KMS-11 (cell line): ENCODE measurements at regions not wholly inside any gene's neighbourhood (a gene's known extent, or its start where the extent isn't known, plus 50 kb on each side); places are given as distances from the start of the nearest gene placed in this dataset.

Experiments
- H2AFZ ChIP-seq: fragments of 200-600 bp; sonication (generic); 2 replicates; pipeline ENCODE4 v1.6.1; 2016; ENCODE audit warnings: antibody characterized with exemption, mixed run types, low read depth
- H3K27ac ChIP-seq: fragments of 200-600 bp; sonication (generic); 2 replicates; pipeline ENCODE4 v1.6.1; 2016; ENCODE audit warnings: mild to moderate bottlenecking, mixed run types
- H3K27me3 ChIP-seq: fragments of 200-600 bp; sonication (generic); 2 replicates; pipeline ENCODE4 v1.6.1; 2017; ENCODE audit warnings: mild to moderate bottlenecking, low read depth, mixed run types, moderate library complexity; ENCODE audit not compliant: insufficient read depth
- H3K36me3 ChIP-seq: fragments of 200-600 bp; sonication (generic); 2 replicates; pipeline ENCODE4 v1.6.1; 2017; ENCODE audit warnings: mild to moderate bottlenecking, mixed run types; ENCODE audit not compliant: insufficient read depth
- H3K4me1 ChIP-seq: fragments of 200-600 bp; sonication (generic); 2 replicates; pipeline ENCODE4 v1.6.1; 2016; ENCODE audit warnings: mild to moderate bottlenecking, low read depth, mixed run types; ENCODE audit not compliant: poor library complexity, severe bottlenecking
- H3K4me2 ChIP-seq: fragments of 200-600 bp; sonication (generic); 2 replicates; pipeline ENCODE4 v1.7.0; 2016; ENCODE audit warnings: mild to moderate bottlenecking, mixed run types
- H3K4me3 ChIP-seq: fragments of 200-600 bp; sonication (generic); IDR thresholded peaks from 2 replicates; pipeline ENCODE4 v1.6.1; 2017; ENCODE audit warnings: low read depth, low read length, mixed read lengths; ENCODE audit not compliant: insufficient read depth
- H3K79me2 ChIP-seq: fragments of 200-600 bp; sonication (generic); 2 replicates; pipeline ENCODE4 v1.6.1; 2016; ENCODE audit warnings: low read depth, mixed run types; ENCODE audit not compliant: insufficient read depth
- H3K9ac ChIP-seq: fragments of 200-600 bp; sonication (generic); 2 replicates; pipeline ENCODE4 v1.6.1; 2016; ENCODE audit warnings: mild to moderate bottlenecking, mixed run types
- H4K20me1 ChIP-seq: fragments of 200-600 bp; sonication (generic); 2 replicates; pipeline ENCODE4 v1.6.1; 2016; ENCODE audit warnings: mild to moderate bottlenecking, mixed run types; ENCODE audit not compliant: insufficient read depth
- TF ChIP-seq, protein P1 (sequence below): fragments of 200-600 bp; sonication (generic); conservative IDR thresholded peaks from 2 replicates; pipeline ENCODE4 v1.6.1; 2017; ENCODE audit warnings: low read depth, mild to moderate bottlenecking, antibody characterized with exemption, low read length, moderate library complexity, mixed read lengths

DNA sequence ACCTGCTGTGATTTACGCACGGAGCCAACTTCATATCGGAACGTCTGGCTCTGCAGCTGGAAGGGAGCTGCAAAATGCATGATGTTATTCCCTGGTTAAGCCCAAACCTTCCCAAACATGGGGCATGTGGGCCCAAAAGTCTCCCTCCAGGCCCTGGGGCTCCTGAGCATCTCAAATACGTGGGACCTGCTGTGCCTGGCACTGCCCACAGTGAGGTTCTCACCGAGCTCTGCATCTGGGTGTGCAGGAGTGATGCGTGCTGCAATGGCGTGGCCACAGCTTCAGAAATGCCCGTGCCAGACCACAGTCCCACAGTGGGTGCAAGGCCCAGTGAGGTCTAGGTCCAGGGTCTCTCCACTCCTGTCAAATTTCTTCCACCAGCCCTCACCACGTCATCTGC is 503.3 kb downstream of the EIPR1 start:
- TF ChIP-seq, protein P1, sequence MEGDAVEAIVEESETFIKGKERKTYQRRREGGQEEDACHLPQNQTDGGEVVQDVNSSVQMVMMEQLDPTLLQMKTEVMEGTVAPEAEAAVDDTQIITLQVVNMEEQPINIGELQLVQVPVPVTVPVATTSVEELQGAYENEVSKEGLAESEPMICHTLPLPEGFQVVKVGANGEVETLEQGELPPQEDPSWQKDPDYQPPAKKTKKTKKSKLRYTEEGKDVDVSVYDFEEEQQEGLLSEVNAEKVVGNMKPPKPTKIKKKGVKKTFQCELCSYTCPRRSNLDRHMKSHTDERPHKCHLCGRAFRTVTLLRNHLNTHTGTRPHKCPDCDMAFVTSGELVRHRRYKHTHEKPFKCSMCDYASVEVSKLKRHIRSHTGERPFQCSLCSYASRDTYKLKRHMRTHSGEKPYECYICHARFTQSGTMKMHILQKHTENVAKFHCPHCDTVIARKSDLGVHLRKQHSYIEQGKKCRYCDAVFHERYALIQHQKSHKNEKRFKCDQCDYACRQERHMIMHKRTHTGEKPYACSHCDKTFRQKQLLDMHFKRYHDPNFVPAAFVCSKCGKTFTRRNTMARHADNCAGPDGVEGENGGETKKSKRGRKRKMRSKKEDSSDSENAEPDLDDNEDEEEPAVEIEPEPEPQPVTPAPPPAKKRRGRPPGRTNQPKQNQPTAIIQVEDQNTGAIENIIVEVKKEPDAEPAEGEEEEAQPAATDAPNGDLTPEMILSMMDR = no peak

DNA sequence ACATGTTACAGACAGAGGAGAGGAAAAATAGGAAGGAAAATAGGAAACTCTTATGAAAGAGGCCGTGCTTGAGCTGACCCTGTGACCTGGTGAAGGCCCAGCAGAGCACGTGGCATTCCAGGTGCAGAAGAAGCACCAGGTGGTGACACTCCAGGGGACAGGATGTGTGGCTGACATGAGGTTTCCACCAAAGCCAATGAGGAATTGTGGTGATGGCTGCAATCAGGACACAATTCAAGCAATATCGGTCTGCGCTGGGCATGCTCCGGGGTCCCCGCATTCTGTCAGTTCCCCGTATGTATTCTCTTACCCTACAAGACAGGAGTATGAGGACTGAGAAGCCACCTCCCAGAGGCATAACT is 504.2 kb downstream of the EIPR1 start:
- no peak overlapping the region for H3K4me3 ChIP-seq
- H3K27ac ChIP-seq = peak overlapping the region; percentile 93
- H3K36me3 ChIP-seq = no peaks in the 10 kb centered on the region
- H4K20me1 ChIP-seq = no peaks in the 10 kb centered on the region
- no peaks in the 10 kb centered on the region for H3K27me3 ChIP-seq
- H3K4me2 ChIP-seq = peak overlapping the region; percentile 78
- peak overlapping the region; percentile 53 for H2AFZ ChIP-seq
- H3K79me2 ChIP-seq = no peaks in the 10 kb centered on the region
- peaks cover 70% of the 10 kb centered on the region for H3K4me1 ChIP-seq
- peak overlapping the region; percentile 49 for H3K9ac ChIP-seq
- TF ChIP-seq, protein P1 = no peak

More for the DNA sequence above, 503.3 kb downstream of the EIPR1 start:
- no peak overlapping the region for H2AFZ ChIP-seq
- H3K27me3 ChIP-seq = no peaks in the 10 kb centered on the region
- H3K4me1 ChIP-seq = peaks cover 65% of the 10 kb centered on the region
- H3K4me2 ChIP-seq = 0 out of 2 replicates have a peak overlapping the region, but pooled peaks have one; percentile 78
- H3K9ac ChIP-seq = no peak overlapping the region
- H3K27ac ChIP-seq = peak overlapping the region; percentile 93; the same call in 1 of the 2 replicates
- no peak overlapping the region for H3K4me3 ChIP-seq
- no peaks in the 10 kb centered on the region for H4K20me1 ChIP-seq
- no peaks in the 10 kb centered on the region for H3K79me2 ChIP-seq
- H3K36me3 ChIP-seq = no peaks in the 10 kb centered on the region

DNA sequence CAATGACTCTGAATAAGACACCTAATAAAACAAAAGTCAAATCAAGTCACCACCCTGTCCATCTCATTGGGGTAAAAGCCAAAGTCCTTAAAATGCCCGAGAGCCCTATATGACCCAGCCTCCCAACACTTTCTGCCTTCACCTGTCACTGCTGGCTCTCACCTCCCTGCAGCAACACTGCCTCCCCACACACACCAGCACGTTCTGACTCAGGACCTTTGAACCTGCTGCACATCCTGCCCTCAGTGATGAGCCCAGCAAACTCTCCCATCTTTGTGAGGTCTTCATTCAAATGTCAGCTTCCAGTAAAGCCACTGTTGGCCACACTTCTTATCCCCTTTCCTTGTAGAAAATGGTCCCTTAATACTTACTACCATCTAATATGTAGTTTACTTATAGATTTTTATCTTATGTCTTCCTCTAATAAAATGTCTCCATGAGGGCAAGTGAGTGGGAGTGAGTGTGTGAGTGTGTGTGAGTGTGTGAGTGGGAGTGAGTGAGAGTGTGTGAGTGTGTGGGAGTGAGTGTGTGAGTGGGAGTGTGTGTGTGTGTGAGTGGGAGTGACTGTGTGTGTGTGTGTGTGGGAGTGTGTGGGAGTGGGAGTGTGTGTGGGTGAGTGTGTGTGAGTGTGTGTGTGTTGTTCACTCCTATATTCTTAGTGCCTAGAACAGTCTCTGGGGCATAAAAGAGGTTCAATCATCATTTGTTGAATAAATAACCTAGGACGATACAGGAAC is 504.7 kb downstream of the EIPR1 start:
- Histone ChIP-seq H2AFZ (peak overlapping the region; percentile 53), H3K4me1 (peaks cover 75% of the 10 kb centered on the region), H3K79me2 (no peaks in the 10 kb centered on the region), H3K27ac (peak overlapping the region; percentile 93), H4K20me1 (no peaks in the 10 kb centered on the region), H3K9ac (peak overlapping the region; percentile 49; the same call in 1 of the 2 replicates), H3K4me3 (no peak overlapping the region), H3K36me3 (no peaks in the 10 kb centered on the region), H3K4me2 (peak overlapping the region; percentile 78), H3K27me3 (no peaks in the 10 kb centered on the region)
- TF ChIP-seq, protein P1 = no peak

DNA sequence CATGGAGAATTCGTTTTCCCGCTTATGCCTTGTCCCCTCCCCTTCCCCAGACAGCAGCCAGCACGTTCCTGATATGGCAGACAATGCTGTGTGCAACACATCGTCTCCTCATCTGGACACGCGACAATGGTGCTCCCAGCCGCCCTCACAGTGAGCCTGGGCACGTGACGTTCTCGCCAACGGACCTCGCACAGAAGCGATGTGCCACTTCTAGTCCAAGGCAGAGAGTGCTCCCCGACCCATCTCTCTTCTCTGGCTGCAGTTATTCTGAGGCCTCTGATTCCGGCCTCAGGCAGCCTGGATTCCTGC is 505.4 kb downstream of the EIPR1 start:
- TF ChIP-seq, protein P1 = no peak
- no peak overlapping the region for H3K4me3 ChIP-seq

More for the DNA sequence above, 505.4 kb downstream of the EIPR1 start:
- Histone ChIP-seq H3K9ac (peak overlapping the region; percentile 49; the same call in 1 of the 2 replicates), H4K20me1 (no peaks in the 10 kb centered on the region), H3K4me2 (peak overlapping the region; percentile 78), H3K79me2 (no peaks in the 10 kb centered on the region), H2AFZ (no peak overlapping the region; the same call in 1 of the 2 replicates), H3K4me1 (peaks cover 75% of the 10 kb centered on the region), H3K36me3 (no peaks in the 10 kb centered on the region), H3K27me3 (no peaks in the 10 kb centered on the region), H3K27ac (peak overlapping the region; percentile 93)
